ENCODE measurements at regions not wholly inside any gene's neighbourhood (a gene's known extent, or its start where the extent isn't known, plus 50 kb on each side); places are given as distances from the start of the nearest gene placed in this dataset.
"Not testable (repeated sequence)": the region's sequence is repeated elsewhere in the genome, so short reads cannot be mapped to it uniquely, and the experiment has no call there.

GRCh38 chr2:240383871-240384700 lies 51.4 kb upstream of the GPC1 start:
- no peak for DNase-seq

- no peak for DNase-seq
Measured at GRCh38 chr2:240384711-240385450, 50.6 kb upstream of the GPC1 start.

DNA sequence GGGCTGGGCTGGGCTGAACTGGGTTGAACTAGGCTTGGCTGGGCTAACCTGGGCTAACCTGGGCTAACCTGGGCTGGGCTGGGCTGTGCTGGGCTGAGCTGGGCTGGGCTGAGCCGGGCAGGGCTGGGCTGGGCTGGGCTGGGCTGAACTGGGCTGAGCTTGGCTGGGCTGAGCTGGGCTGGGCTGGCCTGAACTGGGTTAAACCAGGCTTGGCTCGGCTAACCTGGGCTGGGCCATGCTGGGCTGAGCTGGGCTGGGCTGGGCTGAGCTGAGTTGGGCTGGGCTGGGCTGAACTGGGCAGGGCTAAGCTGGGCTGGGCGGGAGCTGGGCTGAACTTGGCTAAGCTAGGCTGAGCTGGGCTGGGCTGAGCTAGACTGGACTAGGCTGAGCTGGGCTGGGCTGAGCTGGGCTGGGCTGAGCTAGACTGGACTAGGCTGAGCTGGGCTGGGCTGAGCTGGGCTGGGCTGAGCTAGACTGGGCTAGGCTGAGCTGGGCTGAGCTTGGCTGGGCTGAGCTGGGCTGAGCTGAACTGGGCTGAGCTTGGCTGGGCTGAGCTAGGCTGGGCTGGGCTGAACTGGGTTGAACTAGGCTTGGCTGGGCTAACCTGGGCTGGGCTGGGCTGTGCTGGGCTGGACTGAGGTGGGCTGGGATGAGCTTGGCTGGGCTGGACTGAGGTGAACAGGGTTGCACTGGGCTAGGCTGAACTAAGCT lies 49.9 kb upstream of the GPC1 start:
- not testable (repeated sequence) for DNase-seq

All from kidney glomerular epithelial cell (primary cell).